OCI-LY7 (cell line): ENCODE measurements at regions not wholly inside any gene's neighbourhood (a gene's known extent, or its start where the extent isn't known, plus 50 kb on each side); places are given as distances from the start of the nearest gene placed in this dataset.

Source experiments
- BruUV-seq: library from RNA; stranded (reverse); fragments of 400-500 nt; replicated peaks from 2 replicates; lab custom pipeline; 2021; lab: Mats Ljungman, UMichigan
- CTCF ChIA-PET: fragments of 300-600 bp; sonication (Branson Sonifier 250); formaldehyde crosslinking; loops from one replicate; lab custom pipeline; 2022; ENCODE audit warnings: antibody characterized with exemption; ENCODE audit not compliant: unreplicated experiment; lab: Charles Lee
- POLR2A ChIA-PET: fragments of 300-600 bp; sonication (Branson Sonifier 250); formaldehyde crosslinking; loops from one replicate; lab custom pipeline; 2022; ENCODE audit warnings: antibody characterized with exemption; lab: Charles Lee
- DNase-seq: peaks from one replicate; pipeline ENCODE4 v3.0.0-alpha.2; 2015; ENCODE audit warnings: low spot score
- H2AFZ ChIP-seq: fragments of 200-600 bp; sonication (generic), shearing (Covaris generic); 2 replicates; pipeline ENCODE4 v1.6.1; 2014; ENCODE audit warnings: mild to moderate bottlenecking, antibody characterized with exemption, low read length, moderate library complexity
- H3K27ac ChIP-seq: fragments of 200-600 bp; sonication (generic); 2 replicates; pipeline ENCODE4 v1.5.1; 2014; ENCODE audit warnings: mixed run types, low read depth, mild to moderate bottlenecking, moderate library complexity, low read length, inconsistent platforms; ENCODE audit not compliant: poor library complexity, severe bottlenecking
- H3K36me3 ChIP-seq: fragments of 200-600 bp; sonication (generic); 2 replicates; pipeline ENCODE4 v1.6.1; 2014; ENCODE audit warnings: mild to moderate bottlenecking, antibody characterized with exemption, low read length, moderate library complexity, mixed read lengths; ENCODE audit not compliant: insufficient read depth
- H3K4me1 ChIP-seq: fragments of 200-600 bp; sonication (generic); 2 replicates; pipeline ENCODE4 v1.5.1; 2014; ENCODE audit warnings: mild to moderate bottlenecking, low read length; ENCODE audit not compliant: insufficient read depth, poor library complexity, severe bottlenecking
- H3K4me2 ChIP-seq: fragments of 200-600 bp; sonication (generic); 2 replicates; pipeline ENCODE4 v1.6.1; 2014; ENCODE audit warnings: mild to moderate bottlenecking, low read length
- H3K4me3 ChIP-seq: fragments of 200-600 bp; sonication (generic); 2 replicates; pipeline ENCODE4 v1.5.1; 2014; ENCODE audit warnings: mild to moderate bottlenecking, low read depth, low read length; ENCODE audit not compliant: poor library complexity, severe bottlenecking
- H3K79me2 ChIP-seq: fragments of 200-600 bp; sonication (generic); 2 replicates; pipeline ENCODE4 v1.6.1; 2016; ENCODE audit warnings: low read depth, mild to moderate bottlenecking, low read length, moderate library complexity, mixed read lengths; ENCODE audit not compliant: insufficient read depth
- H3K9me2 ChIP-seq: fragments of 200-600 bp; sonication (generic); 2 replicates; pipeline ENCODE4 v1.6.1; 2016; ENCODE audit warnings: mild to moderate bottlenecking, low read length, mixed read lengths; ENCODE audit not compliant: insufficient read depth
- H3K9me3 ChIP-seq: fragments of 200-600 bp; sonication (generic); 2 replicates; pipeline ENCODE4 v1.6.1; 2014; ENCODE audit warnings: mild to moderate bottlenecking, mixed run types, low read length, mixed read lengths
- H4K20me1 ChIP-seq: fragments of 200-600 bp; sonication (generic); 2 replicates; pipeline ENCODE4 v1.6.1; 2014; ENCODE audit warnings: mild to moderate bottlenecking, antibody characterized with exemption, low read length, moderate library complexity, mixed read lengths; ENCODE audit not compliant: insufficient read depth
- EZH2phosphoT487 ChIP-seq: fragments of 200-600 bp; sonication (generic); IDR thresholded peaks from 2 replicates; pipeline ENCODE4 v1.6.1; 2018; ENCODE audit warnings: low read depth, borderline replicate concordance, mild to moderate bottlenecking, mixed run types, antibody characterized with exemption, low read length, moderate library complexity, mixed read lengths
- intact Hi-C: fragments of 100-400 bp; cut with micrococcal nuclease; formaldehyde crosslinking; loops from one replicate; pipeline ENCODE4 v1.10.0; 2022; ENCODE audit not compliant: unreplicated experiment
- TF ChIP-seq, protein P1 (sequence below): fragments of 200-600 bp; sonication (generic); conservative IDR thresholded peaks from 2 replicates; pipeline ENCODE4 v1.5.1; 2014; ENCODE audit warnings: mild to moderate bottlenecking, antibody characterized with exemption, low read length, moderate library complexity, mixed read lengths

DNA sequence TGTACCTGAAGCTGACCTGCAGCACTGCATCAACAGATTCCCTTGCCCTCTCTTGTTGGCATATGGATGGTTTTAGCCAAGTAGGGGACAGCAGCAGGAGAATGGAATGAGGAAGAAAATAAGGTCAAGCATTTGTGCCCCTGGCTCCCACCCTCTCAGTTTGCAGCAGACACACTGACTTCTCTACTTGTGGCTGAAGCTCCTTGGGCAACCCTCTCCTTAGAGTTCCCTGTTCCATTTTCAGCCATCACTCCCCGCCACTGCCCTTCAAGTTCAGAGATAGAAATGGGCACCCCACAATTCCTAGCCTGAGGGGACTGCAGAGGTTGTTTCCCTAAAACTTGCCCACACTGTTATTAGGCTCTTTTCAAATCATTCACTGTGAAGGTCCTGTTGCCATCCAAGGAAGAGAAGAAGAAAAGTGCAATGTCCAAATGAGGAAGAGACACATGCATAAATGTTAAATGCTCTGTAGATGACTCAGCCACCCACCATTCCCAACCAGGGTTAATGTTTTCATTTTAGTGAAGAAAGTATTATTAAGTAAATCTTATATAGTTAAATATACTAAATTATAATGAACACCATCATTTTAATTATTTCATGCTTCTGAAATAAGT, 295.9 kb upstream of the UBE2E2 start:
- ChIA-PET CTCF (no interaction called here), POLR2A (no interaction called here)
- Histone ChIP-seq H3K9me3 (peaks cover 1% of the 10 kb centered on the region; the same call in 1 of the 2 replicates), H3K4me1 (no peaks in the 10 kb centered on the region), H4K20me1 (no peaks in the 10 kb centered on the region), H3K4me3 (no peak overlapping the region), H3K79me2 (no peaks in the 10 kb centered on the region), H3K27ac (no peak overlapping the region), H3K9me2 (no peaks in the 10 kb centered on the region), H2AFZ (no peak overlapping the region), H3K4me2 (no peak overlapping the region), H3K36me3 (no peaks in the 10 kb centered on the region)
- DNase-seq: no peak
- no peak for TF ChIP-seq EZH2phosphoT487
- TF ChIP-seq, protein P1, sequence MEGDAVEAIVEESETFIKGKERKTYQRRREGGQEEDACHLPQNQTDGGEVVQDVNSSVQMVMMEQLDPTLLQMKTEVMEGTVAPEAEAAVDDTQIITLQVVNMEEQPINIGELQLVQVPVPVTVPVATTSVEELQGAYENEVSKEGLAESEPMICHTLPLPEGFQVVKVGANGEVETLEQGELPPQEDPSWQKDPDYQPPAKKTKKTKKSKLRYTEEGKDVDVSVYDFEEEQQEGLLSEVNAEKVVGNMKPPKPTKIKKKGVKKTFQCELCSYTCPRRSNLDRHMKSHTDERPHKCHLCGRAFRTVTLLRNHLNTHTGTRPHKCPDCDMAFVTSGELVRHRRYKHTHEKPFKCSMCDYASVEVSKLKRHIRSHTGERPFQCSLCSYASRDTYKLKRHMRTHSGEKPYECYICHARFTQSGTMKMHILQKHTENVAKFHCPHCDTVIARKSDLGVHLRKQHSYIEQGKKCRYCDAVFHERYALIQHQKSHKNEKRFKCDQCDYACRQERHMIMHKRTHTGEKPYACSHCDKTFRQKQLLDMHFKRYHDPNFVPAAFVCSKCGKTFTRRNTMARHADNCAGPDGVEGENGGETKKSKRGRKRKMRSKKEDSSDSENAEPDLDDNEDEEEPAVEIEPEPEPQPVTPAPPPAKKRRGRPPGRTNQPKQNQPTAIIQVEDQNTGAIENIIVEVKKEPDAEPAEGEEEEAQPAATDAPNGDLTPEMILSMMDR: no peak
- BruUV-seq: no TSS peak
- intact Hi-C loops: no loop called here

DNA sequence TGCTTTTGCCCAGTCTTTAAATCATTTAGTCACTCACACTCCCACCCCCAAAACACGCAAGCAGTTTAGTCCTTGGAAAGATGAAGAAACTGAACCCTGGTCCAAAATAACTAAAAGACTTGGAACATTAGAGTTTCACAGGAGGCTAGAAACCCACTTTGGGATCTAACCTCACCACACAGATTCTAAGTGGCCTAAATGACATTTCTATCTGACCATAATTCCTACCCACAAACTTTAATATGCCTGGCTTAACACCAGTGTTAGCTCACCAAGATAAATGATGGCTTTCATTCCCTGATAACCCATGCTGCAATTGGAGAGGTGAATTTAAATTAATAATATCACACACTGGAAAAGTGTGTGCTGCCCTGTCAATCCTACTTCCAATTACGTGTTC, 295.3 kb upstream of the UBE2E2 start:
- H3K27ac ChIP-seq: no peak overlapping the region
- ChIA-PET POLR2A (no interaction called here), CTCF (no interaction called here)
- H3K4me3 ChIP-seq: no peak overlapping the region
- no peaks in the 10 kb centered on the region for H3K9me3 ChIP-seq
- no peak overlapping the region for H3K4me2 ChIP-seq
- TF ChIP-seq, protein P1: no peak
- no peak for TF ChIP-seq EZH2phosphoT487
- DNase-seq: no peak
- no peak overlapping the region for H2AFZ ChIP-seq
- no peaks in the 10 kb centered on the region for H3K9me2 ChIP-seq
- intact Hi-C loops: no loop called here
- no peaks in the 10 kb centered on the region for H3K79me2 ChIP-seq
- H4K20me1 ChIP-seq: no peaks in the 10 kb centered on the region
- H3K36me3 ChIP-seq: no peaks in the 10 kb centered on the region
- no peaks in the 10 kb centered on the region for H3K4me1 ChIP-seq
- no TSS peak for BruUV-seq

DNA sequence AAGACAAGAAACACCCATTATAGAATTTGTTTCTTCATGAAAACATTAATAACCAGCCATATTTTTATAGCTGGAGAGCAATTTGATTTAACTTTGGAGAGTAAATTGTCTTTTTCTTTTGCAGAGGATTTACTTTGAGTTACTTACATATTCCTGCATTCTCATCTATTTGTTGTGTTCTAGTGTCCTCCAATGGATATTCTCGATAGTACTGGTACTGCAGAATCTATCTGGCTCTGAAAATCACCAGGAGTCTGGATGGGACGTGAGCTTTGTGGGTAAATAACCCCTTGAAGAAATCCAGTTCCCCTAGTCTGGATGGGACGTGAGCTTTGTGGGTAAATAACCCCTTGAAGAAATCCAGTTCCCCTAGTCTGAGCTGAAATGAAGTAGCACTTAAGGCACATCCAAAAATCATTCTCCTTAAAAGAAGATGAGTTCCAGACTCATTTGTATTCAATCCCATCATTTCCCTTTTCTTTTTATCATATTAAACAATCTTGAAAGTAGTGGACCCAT, 294.1 kb upstream of the UBE2E2 start:
- no peak overlapping the region for H3K4me2 ChIP-seq
- POLR2A ChIA-PET: interaction anchor here (0.6 kb wide), 2 partner anchors 341 to 1245 kb away, joined by 3 read pairs; no protein-coding TSS in a partner anchor

More for the DNA sequence above, 294.1 kb upstream of the UBE2E2 start:
- Histone ChIP-seq H3K9me2 (no peaks in the 10 kb centered on the region), H3K4me1 (no peaks in the 10 kb centered on the region), H2AFZ (no peak overlapping the region), H3K4me3 (no peak overlapping the region), H3K79me2 (no peaks in the 10 kb centered on the region), H3K9me3 (no peaks in the 10 kb centered on the region), H3K36me3 (no peaks in the 10 kb centered on the region), H4K20me1 (no peaks in the 10 kb centered on the region), H3K27ac (no peak overlapping the region)
- TF ChIP-seq, protein P1: no peak
- TF ChIP-seq EZH2phosphoT487: no peak
- no TSS peak for BruUV-seq
- CTCF ChIA-PET: no interaction called here
- intact Hi-C loops: no loop called here
- no peak for DNase-seq
